Glutamatergic neuron (in vitro differentiated cells): ENCODE measurements at regions not wholly inside any gene's neighbourhood (a gene's known extent, or its start where the extent isn't known, plus 50 kb on each side); places are given as distances from the start of the nearest gene placed in this dataset.

Source experiments
- DNase-seq: peaks from one replicate; pipeline ENCODE4 v3.0.0; 2022
- H3K27ac Mint-ChIP-seq: one replicate; pipeline ENCODE4 v1.8.0; 2020; ENCODE audit warnings: mild to moderate bottlenecking, mixed read lengths, inconsistent platforms; ENCODE audit not compliant: unreplicated experiment
- H3K27me3 Mint-ChIP-seq: one replicate; pipeline ENCODE4 v1.8.0; 2020; ENCODE audit warnings: mild to moderate bottlenecking, moderate library complexity, mixed read lengths, inconsistent platforms; ENCODE audit not compliant: unreplicated experiment
- H3K36me3 Mint-ChIP-seq: one replicate; pipeline ENCODE4 v1.8.0; 2020; ENCODE audit warnings: mild to moderate bottlenecking, mixed read lengths, inconsistent platforms; ENCODE audit not compliant: unreplicated experiment
- H3K4me1 Mint-ChIP-seq: one replicate; pipeline ENCODE4 v1.8.0; 2020; ENCODE audit warnings: mild to moderate bottlenecking, low read depth, mixed read lengths, inconsistent platforms; ENCODE audit not compliant: unreplicated experiment
- H3K4me3 Mint-ChIP-seq: one replicate; pipeline ENCODE4 v1.8.0; 2020; ENCODE audit warnings: mild to moderate bottlenecking, mixed read lengths, inconsistent platforms; ENCODE audit not compliant: unreplicated experiment
- H3K9me3 Mint-ChIP-seq: one replicate; pipeline ENCODE4 v1.8.0; 2020; ENCODE audit warnings: mild to moderate bottlenecking, moderate library complexity, mixed read lengths, inconsistent platforms; ENCODE audit not compliant: unreplicated experiment
- TF ChIP-seq, protein P1 (sequence below): fragments of 200-600 bp; sonication (generic); IDR thresholded peaks from one replicate; pipeline ENCODE4 v1.5.0; 2021; ENCODE audit not compliant: partially characterized antibody, unreplicated experiment

- Mint-ChIP-seq H3K27ac (no peak overlapping the region), H3K36me3 (no peaks in the 10 kb centered on the region), H3K4me3 (no peak overlapping the region), H3K9me3 (no peaks in the 10 kb centered on the region), H3K4me1 (peaks cover 4% of the 10 kb centered on the region), H3K27me3 (no peaks in the 10 kb centered on the region)
- no peak for DNase-seq
- TF ChIP-seq, protein P1, sequence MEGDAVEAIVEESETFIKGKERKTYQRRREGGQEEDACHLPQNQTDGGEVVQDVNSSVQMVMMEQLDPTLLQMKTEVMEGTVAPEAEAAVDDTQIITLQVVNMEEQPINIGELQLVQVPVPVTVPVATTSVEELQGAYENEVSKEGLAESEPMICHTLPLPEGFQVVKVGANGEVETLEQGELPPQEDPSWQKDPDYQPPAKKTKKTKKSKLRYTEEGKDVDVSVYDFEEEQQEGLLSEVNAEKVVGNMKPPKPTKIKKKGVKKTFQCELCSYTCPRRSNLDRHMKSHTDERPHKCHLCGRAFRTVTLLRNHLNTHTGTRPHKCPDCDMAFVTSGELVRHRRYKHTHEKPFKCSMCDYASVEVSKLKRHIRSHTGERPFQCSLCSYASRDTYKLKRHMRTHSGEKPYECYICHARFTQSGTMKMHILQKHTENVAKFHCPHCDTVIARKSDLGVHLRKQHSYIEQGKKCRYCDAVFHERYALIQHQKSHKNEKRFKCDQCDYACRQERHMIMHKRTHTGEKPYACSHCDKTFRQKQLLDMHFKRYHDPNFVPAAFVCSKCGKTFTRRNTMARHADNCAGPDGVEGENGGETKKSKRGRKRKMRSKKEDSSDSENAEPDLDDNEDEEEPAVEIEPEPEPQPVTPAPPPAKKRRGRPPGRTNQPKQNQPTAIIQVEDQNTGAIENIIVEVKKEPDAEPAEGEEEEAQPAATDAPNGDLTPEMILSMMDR: no peak
Measured at GRCh38 chr10:64079341-64079740, 558.1 kb downstream of the REEP3 start.

DNA sequence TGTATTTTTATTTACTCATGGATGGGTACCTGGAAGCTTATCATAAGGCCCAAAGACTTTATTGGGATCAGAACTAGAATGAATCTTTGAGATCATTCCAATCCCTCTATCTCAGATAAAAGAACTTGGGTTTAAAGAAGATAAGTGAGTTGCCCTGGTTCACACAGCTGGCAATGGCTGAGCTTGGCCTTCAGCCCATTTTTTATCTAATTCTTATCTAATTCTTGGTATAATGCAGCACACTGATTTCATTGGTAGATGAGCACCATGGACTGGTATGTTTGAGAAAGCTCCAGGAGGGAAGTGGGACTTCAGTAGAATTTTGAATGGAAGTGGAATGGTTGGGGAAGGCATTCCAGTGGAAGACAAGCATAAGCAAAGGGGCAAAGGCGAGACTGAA, 558.9 kb downstream of the REEP3 start:
- TF ChIP-seq, protein P1: no peak
- H3K36me3 Mint-ChIP-seq: no peaks in the 10 kb centered on the region
- no peak overlapping the region for H3K4me3 Mint-ChIP-seq
- H3K4me1 Mint-ChIP-seq: peaks cover 4% of the 10 kb centered on the region
- no peak for DNase-seq
- no peaks in the 10 kb centered on the region for H3K9me3 Mint-ChIP-seq
- H3K27me3 Mint-ChIP-seq: no peaks in the 10 kb centered on the region
- no peak overlapping the region for H3K27ac Mint-ChIP-seq

DNA sequence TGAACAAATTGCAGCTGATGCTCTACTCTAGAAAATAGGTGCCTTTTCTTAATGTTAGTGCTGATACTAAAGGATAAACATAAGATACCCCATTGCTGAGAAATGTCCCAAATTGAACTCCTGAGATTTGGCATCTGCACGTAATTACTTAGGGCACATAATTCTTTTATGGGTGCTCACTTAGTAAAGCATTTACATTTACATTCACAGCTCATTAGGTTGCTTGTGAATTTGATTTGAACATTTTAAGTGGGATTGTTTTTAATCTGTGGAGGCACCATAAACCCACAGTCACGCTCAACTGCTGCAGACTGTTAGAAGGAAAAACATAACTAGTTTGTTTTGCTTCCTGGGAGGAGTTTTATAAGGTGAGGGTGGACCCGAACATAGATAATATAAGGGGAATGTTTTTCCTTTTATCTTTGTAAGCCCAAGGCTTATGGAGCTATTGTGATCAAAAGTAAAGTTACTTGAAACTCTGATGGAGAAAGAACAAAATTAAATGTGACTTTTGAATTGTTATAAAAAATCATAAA, 560.8 kb downstream of the REEP3 start:
- TF ChIP-seq, protein P1: no peak
- DNase-seq: no peak
- Mint-ChIP-seq H3K36me3 (no peaks in the 10 kb centered on the region), H3K4me3 (no peak overlapping the region), H3K4me1 (peaks cover 8% of the 10 kb centered on the region), H3K9me3 (peaks cover 2% of the 10 kb centered on the region), H3K27ac (no peak overlapping the region), H3K27me3 (no peaks in the 10 kb centered on the region)

- DNase-seq: no peak
- H3K9me3 Mint-ChIP-seq: peaks cover 2% of the 10 kb centered on the region
- H3K27ac Mint-ChIP-seq: no peak overlapping the region
- TF ChIP-seq, protein P1: no peak
- no peaks in the 10 kb centered on the region for H3K36me3 Mint-ChIP-seq
- H3K27me3 Mint-ChIP-seq: no peaks in the 10 kb centered on the region
- no peak overlapping the region for H3K4me3 Mint-ChIP-seq
- H3K4me1 Mint-ChIP-seq: peaks cover 9% of the 10 kb centered on the region
Measured at GRCh38 chr10:64086083-64086767, 565.0 kb downstream of the REEP3 start.

- TF ChIP-seq, protein P1: no peak
- no peak overlapping the region for H3K27ac Mint-ChIP-seq
- H3K9me3 Mint-ChIP-seq: peaks cover 2% of the 10 kb centered on the region
- DNase-seq: no peak
- H3K4me3 Mint-ChIP-seq: no peak overlapping the region
- H3K4me1 Mint-ChIP-seq: peaks cover 6% of the 10 kb centered on the region
- H3K27me3 Mint-ChIP-seq: no peaks in the 10 kb centered on the region
- H3K36me3 Mint-ChIP-seq: no peaks in the 10 kb centered on the region
Measured at GRCh38 chr10:64089648-64090047, 568.4 kb downstream of the REEP3 start.
